ENCODE measurements at regions not wholly inside any gene's neighbourhood (a gene's known extent, or its start where the extent isn't known, plus 50 kb on each side); places are given as distances from the start of the nearest gene placed in this dataset.

DNA sequence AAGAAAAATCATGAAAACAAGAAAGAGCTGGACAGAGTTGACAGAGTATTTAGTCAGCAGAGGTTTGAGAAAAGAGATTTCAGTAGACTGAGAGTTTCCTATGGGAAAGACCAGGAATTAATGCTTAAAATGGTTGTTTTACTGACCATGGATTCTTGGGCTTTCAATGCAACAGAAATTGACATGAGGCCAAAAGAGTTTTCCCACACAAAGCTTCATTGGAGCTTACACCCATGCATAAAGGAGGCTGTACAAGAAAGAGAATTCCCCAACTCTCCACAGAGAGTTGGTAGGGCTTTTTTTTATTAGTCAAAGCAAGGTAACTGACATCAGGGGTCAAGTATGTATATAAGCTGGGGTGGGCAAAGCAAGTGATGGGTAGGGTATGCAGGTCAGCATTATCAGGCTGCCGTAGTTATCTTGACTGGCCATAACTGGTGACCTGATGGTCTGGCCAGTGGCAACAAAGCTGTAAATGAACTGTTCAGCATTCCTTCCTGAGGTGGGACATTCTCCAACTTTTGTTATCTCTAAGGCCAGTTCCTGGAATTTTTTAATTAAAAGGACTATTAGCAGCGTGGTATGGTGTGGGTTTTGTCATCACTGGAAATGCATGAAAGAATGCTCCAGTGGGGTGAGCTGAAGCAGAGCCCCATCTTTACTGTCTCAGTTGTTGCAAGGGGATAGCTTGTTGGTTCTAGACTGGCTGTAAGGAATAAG is 117.0 kb downstream of the ADAM29 start:
- TF ChIP-seq, protein P1, sequence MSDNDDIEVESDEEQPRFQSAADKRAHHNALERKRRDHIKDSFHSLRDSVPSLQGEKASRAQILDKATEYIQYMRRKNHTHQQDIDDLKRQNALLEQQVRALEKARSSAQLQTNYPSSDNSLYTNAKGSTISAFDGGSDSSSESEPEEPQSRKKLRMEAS (CRISPR knock-in tag; IDR thresholded peaks at IDR 0.05), result no peak
- TF ChIP-seq JUN (CRISPR knock-in tag; IDR thresholded peaks at IDR 0.05), result no peak
- no peak for TF ChIP-seq ZNF138 (CRISPR knock-in tag; conservative IDR thresholded peaks at IDR 0.05)
- TF ChIP-seq, protein P2, sequence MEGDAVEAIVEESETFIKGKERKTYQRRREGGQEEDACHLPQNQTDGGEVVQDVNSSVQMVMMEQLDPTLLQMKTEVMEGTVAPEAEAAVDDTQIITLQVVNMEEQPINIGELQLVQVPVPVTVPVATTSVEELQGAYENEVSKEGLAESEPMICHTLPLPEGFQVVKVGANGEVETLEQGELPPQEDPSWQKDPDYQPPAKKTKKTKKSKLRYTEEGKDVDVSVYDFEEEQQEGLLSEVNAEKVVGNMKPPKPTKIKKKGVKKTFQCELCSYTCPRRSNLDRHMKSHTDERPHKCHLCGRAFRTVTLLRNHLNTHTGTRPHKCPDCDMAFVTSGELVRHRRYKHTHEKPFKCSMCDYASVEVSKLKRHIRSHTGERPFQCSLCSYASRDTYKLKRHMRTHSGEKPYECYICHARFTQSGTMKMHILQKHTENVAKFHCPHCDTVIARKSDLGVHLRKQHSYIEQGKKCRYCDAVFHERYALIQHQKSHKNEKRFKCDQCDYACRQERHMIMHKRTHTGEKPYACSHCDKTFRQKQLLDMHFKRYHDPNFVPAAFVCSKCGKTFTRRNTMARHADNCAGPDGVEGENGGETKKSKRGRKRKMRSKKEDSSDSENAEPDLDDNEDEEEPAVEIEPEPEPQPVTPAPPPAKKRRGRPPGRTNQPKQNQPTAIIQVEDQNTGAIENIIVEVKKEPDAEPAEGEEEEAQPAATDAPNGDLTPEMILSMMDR (IDR thresholded peaks at IDR 0.05), result no peak
- no peak for TF ChIP-seq MYBL2 (CRISPR knock-in tag; IDR thresholded peaks at IDR 0.05)
- TF ChIP-seq TCF7 (CRISPR knock-in tag; IDR thresholded peaks at IDR 0.05; ENCODE audit: low read depth), result no peak
- no peak for TF ChIP-seq ETV6 (CRISPR knock-in tag; IDR thresholded peaks at IDR 0.05)
- no peak for TF ChIP-seq ZNF263 (CRISPR knock-in tag; IDR thresholded peaks at IDR 0.05; ENCODE audit: low read depth)
- no peak for TF ChIP-seq SMAD3 (CRISPR knock-in tag; IDR thresholded peaks at IDR 0.05; ENCODE audit: borderline replicate concordance)

Data from WTC11 (cell line).